ENCODE measurements at regions not wholly inside any gene's neighbourhood (a gene's known extent, or its start where the extent isn't known, plus 50 kb on each side); places are given as distances from the start of the nearest gene placed in this dataset.

DNA sequence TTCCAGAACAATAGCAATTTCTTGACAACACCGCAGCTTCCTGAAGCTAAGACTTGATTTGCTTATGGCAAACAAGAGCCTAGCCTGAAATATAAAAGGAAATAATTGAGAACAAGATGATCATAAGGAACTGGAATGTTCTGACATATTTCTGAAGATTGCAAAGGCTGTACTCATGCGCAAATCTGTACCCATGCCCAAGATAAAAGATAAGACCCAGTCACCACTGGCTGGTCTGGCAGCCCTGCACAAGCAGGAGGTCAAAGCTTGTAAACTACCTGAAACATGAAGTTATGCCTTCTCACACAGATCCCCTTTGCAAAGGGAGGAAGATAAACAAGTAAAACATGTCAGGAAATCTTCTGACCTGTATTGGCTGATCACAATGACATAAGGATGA lies 160.8 kb upstream of the GYPC start:
- TF ChIP-seq, protein P1, sequence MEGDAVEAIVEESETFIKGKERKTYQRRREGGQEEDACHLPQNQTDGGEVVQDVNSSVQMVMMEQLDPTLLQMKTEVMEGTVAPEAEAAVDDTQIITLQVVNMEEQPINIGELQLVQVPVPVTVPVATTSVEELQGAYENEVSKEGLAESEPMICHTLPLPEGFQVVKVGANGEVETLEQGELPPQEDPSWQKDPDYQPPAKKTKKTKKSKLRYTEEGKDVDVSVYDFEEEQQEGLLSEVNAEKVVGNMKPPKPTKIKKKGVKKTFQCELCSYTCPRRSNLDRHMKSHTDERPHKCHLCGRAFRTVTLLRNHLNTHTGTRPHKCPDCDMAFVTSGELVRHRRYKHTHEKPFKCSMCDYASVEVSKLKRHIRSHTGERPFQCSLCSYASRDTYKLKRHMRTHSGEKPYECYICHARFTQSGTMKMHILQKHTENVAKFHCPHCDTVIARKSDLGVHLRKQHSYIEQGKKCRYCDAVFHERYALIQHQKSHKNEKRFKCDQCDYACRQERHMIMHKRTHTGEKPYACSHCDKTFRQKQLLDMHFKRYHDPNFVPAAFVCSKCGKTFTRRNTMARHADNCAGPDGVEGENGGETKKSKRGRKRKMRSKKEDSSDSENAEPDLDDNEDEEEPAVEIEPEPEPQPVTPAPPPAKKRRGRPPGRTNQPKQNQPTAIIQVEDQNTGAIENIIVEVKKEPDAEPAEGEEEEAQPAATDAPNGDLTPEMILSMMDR (conservative IDR thresholded peaks at IDR 0.05; ENCODE audit: low read length): no peak
- no peak for TF ChIP-seq EZH2phosphoT487 (IDR thresholded peaks at IDR 0.05; ENCODE audit: borderline replicate concordance)

All from Loucy (cell line).